ENCODE measurements at regions not wholly inside any gene's neighbourhood (a gene's known extent, or its start where the extent isn't known, plus 50 kb on each side); places are given as distances from the start of the nearest gene placed in this dataset.

- no peak for TF ChIP-seq CTCF (conservative IDR thresholded peaks at IDR 0.05)
- TF ChIP-seq EZH2 (IDR thresholded peaks at IDR 0.05; ENCODE audit: low read depth), result no peak
These were observed 1350.1 kb upstream of the C9orf72 start for GRCh38 chr9:28923351-28923750.

Measured in PC-9 (cell line).